H9 (cell line): ENCODE measurements at regions not wholly inside any gene's neighbourhood (a gene's known extent, or its start where the extent isn't known, plus 50 kb on each side); places are given as distances from the start of the nearest gene placed in this dataset.

ENCODE experiments used
- DNase-seq: peaks from one replicate; pipeline ENCODE4 v3.0.0-alpha.2; 2017
- H2AFZ ChIP-seq: one replicate; pipeline ENCODE4 v1.6.1; 2013; ENCODE audit warnings: mild to moderate bottlenecking, low read length, control low read depth, moderate library complexity
- H2AK5ac ChIP-seq: 2 replicates; pipeline ENCODE4 v1.6.1; 2013; ENCODE audit warnings: low read length, control low read depth, mixed read lengths; ENCODE audit not compliant: insufficient read length
- H2BK120ac ChIP-seq: one replicate; pipeline ENCODE4 v1.6.1; 2013; ENCODE audit warnings: low read depth, mild to moderate bottlenecking, low read length, control low read depth, inconsistent platforms; ENCODE audit not compliant: poor library complexity, severe bottlenecking
- H2BK12ac ChIP-seq: 2 replicates; pipeline ENCODE4 v1.6.1; 2013; ENCODE audit warnings: low read length, control low read depth, mixed read lengths, low read depth; ENCODE audit not compliant: insufficient read length
- H2BK15ac ChIP-seq: 2 replicates; pipeline ENCODE4 v1.6.1; 2013; ENCODE audit warnings: low read depth, low read length, control low read depth
- H2BK20ac ChIP-seq: one replicate; pipeline ENCODE4 v1.6.1; 2013; ENCODE audit warnings: low read depth, mild to moderate bottlenecking, low read length, control low read depth, inconsistent platforms; ENCODE audit not compliant: poor library complexity, severe bottlenecking
- H2BK5ac ChIP-seq: 2 replicates; pipeline ENCODE4 v1.6.1; 2013; ENCODE audit warnings: low read length, control low read depth, mixed read lengths; ENCODE audit not compliant: insufficient read length
- H3K14ac ChIP-seq: 2 replicates; pipeline ENCODE4 v1.6.1; 2013; ENCODE audit warnings: low read length, control low read depth; ENCODE audit not compliant: insufficient read depth
- H3K18ac ChIP-seq: 2 replicates; pipeline ENCODE4 v1.6.1; 2013; ENCODE audit warnings: low read depth, mild to moderate bottlenecking, mixed read lengths, low read length, control low read depth; ENCODE audit not compliant: insufficient read length
- H3K23ac ChIP-seq: 2 replicates; pipeline ENCODE4 v1.6.1; 2013; ENCODE audit warnings: low read length, control low read depth, mixed read lengths, low read depth; ENCODE audit not compliant: insufficient read length
- H3K23me2 ChIP-seq: 2 replicates; pipeline ENCODE4 v1.6.1; 2013; ENCODE audit warnings: low read depth, mild to moderate bottlenecking, mixed read lengths, low read length, control low read depth; ENCODE audit not compliant: insufficient read length, poor library complexity, severe bottlenecking
- H3K27ac ChIP-seq: 2 replicates; pipeline ENCODE4 v1.5.1; 2013; ENCODE audit warnings: low read length, control low read depth, mixed read lengths, low read depth; ENCODE audit not compliant: insufficient read length
- H3K27me3 ChIP-seq: 2 replicates; pipeline ENCODE4 v1.6.1; 2013; ENCODE audit warnings: low read length, control low read depth, inconsistent platforms; ENCODE audit not compliant: insufficient read depth
- H3K4ac ChIP-seq: 2 replicates; pipeline ENCODE4 v1.6.1; 2013; ENCODE audit warnings: low read depth, mild to moderate bottlenecking, control low read depth, inconsistent platforms, low read length, moderate library complexity
- H3K4me1 ChIP-seq: 2 replicates; pipeline ENCODE4 v1.6.1; 2013; ENCODE audit warnings: low read length, control low read depth, inconsistent platforms; ENCODE audit not compliant: insufficient read depth
- H3K4me2 ChIP-seq: 2 replicates; pipeline ENCODE4 v1.6.1; 2013; ENCODE audit warnings: low read length, control low read depth, mixed read lengths; ENCODE audit not compliant: insufficient read length, insufficient read depth
- H3K56ac ChIP-seq: 2 replicates; pipeline ENCODE4 v1.6.1; 2013; ENCODE audit warnings: low read depth, mild to moderate bottlenecking, mixed read lengths, low read length, control low read depth; ENCODE audit not compliant: insufficient read length
- H3K79me1 ChIP-seq: 2 replicates; pipeline ENCODE4 v1.6.1; 2013; ENCODE audit warnings: low read depth, mild to moderate bottlenecking, moderate library complexity, low read length, control low read depth, inconsistent platforms; ENCODE audit not compliant: insufficient read depth, poor library complexity, severe bottlenecking
- H3K79me2 ChIP-seq: 2 replicates; pipeline ENCODE4 v1.6.1; 2013; ENCODE audit warnings: low read length, control low read depth, inconsistent platforms; ENCODE audit not compliant: insufficient read depth
- H3K9ac ChIP-seq: 2 replicates; pipeline ENCODE4 v1.6.1; 2013; ENCODE audit warnings: low read length, control low read depth, mixed read lengths; ENCODE audit not compliant: insufficient read length; ENCODE audit errors: extremely low read depth
- H3K9me3 ChIP-seq: one replicate; pipeline ENCODE4 v1.6.1; 2013; ENCODE audit warnings: low read depth, low read length, inconsistent platforms; ENCODE audit not compliant: control insufficient read depth
- H3T11ph ChIP-seq: one replicate; pipeline ENCODE4 v1.6.1; 2013; ENCODE audit warnings: mild to moderate bottlenecking, low read length, control low read depth, inconsistent platforms
- H4K20me1 ChIP-seq: one replicate; pipeline ENCODE4 v1.6.1; 2013; ENCODE audit not compliant: control insufficient read depth, insufficient read length, insufficient read depth
- H4K5ac ChIP-seq: 2 replicates; pipeline ENCODE4 v1.6.1; 2013; ENCODE audit warnings: low read depth, mild to moderate bottlenecking, mixed read lengths, low read length, control low read depth; ENCODE audit not compliant: insufficient read length
- H4K8ac ChIP-seq: replicated peaks from 2 replicates; pipeline ENCODE4 v1.6.1; 2013; ENCODE audit warnings: low read length, control low read depth, mixed read lengths, low read depth; ENCODE audit not compliant: insufficient read length
- H4K91ac ChIP-seq: 2 replicates; pipeline ENCODE4 v1.6.1; 2013; ENCODE audit warnings: low read depth, mild to moderate bottlenecking, moderate library complexity, mixed read lengths, low read length, control low read depth; ENCODE audit not compliant: insufficient read length
- H3K27ac Mint-ChIP-seq, 3 experiments: 2 replicates in 2 of 3; 3 replicates in 1 of 3; pipeline ENCODE4 v1.8.0; 2020 to 2021; ENCODE audit warnings: mixed read lengths in 3 of 3, mild to moderate bottlenecking in 1 of 3, moderate library complexity in 1 of 3
- H3K27me3 Mint-ChIP-seq: 2 replicates; pipeline ENCODE4 v1.8.0; 2021; ENCODE audit warnings: low read depth, mild to moderate bottlenecking, moderate library complexity, mixed read lengths
- H3K36me3 Mint-ChIP-seq, 3 experiments: 2 replicates in 2 of 3; 3 replicates in 1 of 3; pipeline ENCODE4 v1.8.0; 2020 to 2021; ENCODE audit warnings: low read depth in 3 of 3, mixed read lengths in 3 of 3; ENCODE audit not compliant: insufficient read depth in 1 of 3
- H3K4me1 Mint-ChIP-seq, 2 experiments: 2 replicates each; pipeline ENCODE4 v1.8.0; 2020; ENCODE audit warnings: mixed read lengths in 2 of 2
- H3K4me3 Mint-ChIP-seq, 2 experiments: 2 replicates in 1 of 2; 3 replicates in 1 of 2; pipeline ENCODE4 v1.8.0; 2020 to 2021; ENCODE audit warnings: mild to moderate bottlenecking in 2 of 2, mixed read lengths in 2 of 2, moderate library complexity in 1 of 2
- H3K9me3 Mint-ChIP-seq, 2 experiments: 2 replicates in 1 of 2; 3 replicates in 1 of 2; pipeline ENCODE4 v1.8.0; 2020; ENCODE audit warnings: mild to moderate bottlenecking in 2 of 2, mixed read lengths in 2 of 2, moderate library complexity in 1 of 2
- CTCF ChIP-seq: fragments of 200-600 bp; sonication (generic); conservative IDR thresholded peaks from 3 replicates; pipeline ENCODE4 v1.8.0; 2021; ENCODE audit warnings: antibody characterized with exemption, mild to moderate bottlenecking
- WGBS: extraction: QIAGEN DNeasy Blood & Tissue Kit; methylation state at CpG from one replicate; pipeline ENCODE4 v1.1.7; 2013; ENCODE audit warnings: missing lambda C conversion rate, low lambda C conversion rate, mixed read lengths; ENCODE audit not compliant: insufficient read length; ENCODE audit errors: extremely low coverage; 5-methylcytosine and 5-hydroxymethylcytosine counted together

GRCh38 chr2:184517402-184517801 lies 80.9 kb upstream of the ZNF804A start:
- H3K9me3 ChIP-seq, result no peaks in the 10 kb centered on the region
- no peak overlapping the region for H2BK15ac ChIP-seq
- H2AFZ ChIP-seq, result no peak overlapping the region
- H3K27ac ChIP-seq, result no peak overlapping the region
- no peak overlapping the region for H3T11ph ChIP-seq
- H2BK5ac ChIP-seq, result no peak overlapping the region
- no peak overlapping the region for H2BK120ac ChIP-seq
- H3K27me3 ChIP-seq, result no peaks in the 10 kb centered on the region
- H3K79me2 ChIP-seq, result no peaks in the 10 kb centered on the region
- no peaks in the 10 kb centered on the region for H3K23me2 ChIP-seq
- no peak overlapping the region for H3K4me3 Mint-ChIP-seq
- no peak overlapping the region for H3K14ac ChIP-seq
- no peak overlapping the region for H2BK12ac ChIP-seq
- H3K4me1 ChIP-seq, result no peaks in the 10 kb centered on the region
- H3K56ac ChIP-seq, result no peak overlapping the region
- no peak overlapping the region for H3K4me2 ChIP-seq
- no peak overlapping the region for H3K23ac ChIP-seq
- H3K4ac ChIP-seq, result no peak overlapping the region
- no CpG with 5 or more reads among the region's 1 CpG for WGBS
- no peak overlapping the region for H4K8ac ChIP-seq
- no peak overlapping the region for H2BK20ac ChIP-seq
- H4K91ac ChIP-seq, result no peak overlapping the region
- no peak overlapping the region for H3K27ac Mint-ChIP-seq
- H3K18ac ChIP-seq, result no peak overlapping the region
- no peak for DNase-seq
- no peak overlapping the region for H4K5ac ChIP-seq
- no peaks in the 10 kb centered on the region for H4K20me1 ChIP-seq
- no peaks in the 10 kb centered on the region for H3K9me3 Mint-ChIP-seq
- H3K27me3 Mint-ChIP-seq, result no peaks in the 10 kb centered on the region
- no peak overlapping the region for H2AK5ac ChIP-seq
- no peaks in the 10 kb centered on the region for H3K4me1 Mint-ChIP-seq
- TF ChIP-seq CTCF, result no peak
- H3K9ac ChIP-seq, result no peak overlapping the region
- H3K36me3 Mint-ChIP-seq, result no peaks in the 10 kb centered on the region
- H3K79me1 ChIP-seq, result no peaks in the 10 kb centered on the region
